Sigmoid colon (tissue), 3 donors: ENCODE measurements at regions not wholly inside any gene's neighbourhood (a gene's known extent, or its start where the extent isn't known, plus 50 kb on each side); places are given as distances from the start of the nearest gene placed in this dataset.

Source experiments
- POLR2A ChIP-seq, 2 donors: fragments of 450-650 bp; IDR thresholded peaks; one replicate each; pipeline ENCODE4 v1.6.1; 2016; ENCODE audit warnings: antibody characterized with exemption in 2 of 2, mild to moderate bottlenecking in 2 of 2, moderate library complexity in 2 of 2
- TF ChIP-seq, protein P1 (sequence below), 4 experiments: fragments of 450-650 bp in 3 of 4; fragments of 200-600 bp in 1 of 4; IDR thresholded peaks; one replicate each; pipeline ENCODE4 v1.5.1; 2016 to 2019; ENCODE audit warnings: antibody characterized with exemption in 4 of 4, mild to moderate bottlenecking in 3 of 4, moderate library complexity in 2 of 4

DNA sequence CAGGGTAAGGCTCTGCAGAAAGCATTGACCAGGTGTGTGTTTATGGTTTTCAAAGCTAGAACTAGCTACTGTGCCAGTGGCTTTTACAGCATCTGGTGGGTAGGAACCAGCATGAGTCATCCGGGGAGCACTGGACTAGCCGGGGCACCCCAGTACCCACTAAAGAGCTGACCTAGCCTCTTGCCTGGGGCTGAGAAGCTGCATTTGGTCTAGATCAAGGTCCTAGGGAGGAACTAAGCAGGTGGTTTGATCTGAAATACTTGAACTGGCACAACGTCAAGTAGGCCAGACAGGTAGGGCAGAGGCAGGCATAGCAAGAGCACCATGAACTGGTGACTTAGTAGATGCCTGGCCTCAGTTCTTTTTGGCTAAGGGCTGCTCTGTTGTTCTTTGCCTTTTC is 109.8 kb upstream of the PTPRK start:
- TF ChIP-seq, protein P1, sequence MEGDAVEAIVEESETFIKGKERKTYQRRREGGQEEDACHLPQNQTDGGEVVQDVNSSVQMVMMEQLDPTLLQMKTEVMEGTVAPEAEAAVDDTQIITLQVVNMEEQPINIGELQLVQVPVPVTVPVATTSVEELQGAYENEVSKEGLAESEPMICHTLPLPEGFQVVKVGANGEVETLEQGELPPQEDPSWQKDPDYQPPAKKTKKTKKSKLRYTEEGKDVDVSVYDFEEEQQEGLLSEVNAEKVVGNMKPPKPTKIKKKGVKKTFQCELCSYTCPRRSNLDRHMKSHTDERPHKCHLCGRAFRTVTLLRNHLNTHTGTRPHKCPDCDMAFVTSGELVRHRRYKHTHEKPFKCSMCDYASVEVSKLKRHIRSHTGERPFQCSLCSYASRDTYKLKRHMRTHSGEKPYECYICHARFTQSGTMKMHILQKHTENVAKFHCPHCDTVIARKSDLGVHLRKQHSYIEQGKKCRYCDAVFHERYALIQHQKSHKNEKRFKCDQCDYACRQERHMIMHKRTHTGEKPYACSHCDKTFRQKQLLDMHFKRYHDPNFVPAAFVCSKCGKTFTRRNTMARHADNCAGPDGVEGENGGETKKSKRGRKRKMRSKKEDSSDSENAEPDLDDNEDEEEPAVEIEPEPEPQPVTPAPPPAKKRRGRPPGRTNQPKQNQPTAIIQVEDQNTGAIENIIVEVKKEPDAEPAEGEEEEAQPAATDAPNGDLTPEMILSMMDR (IDR thresholded peaks at IDR 0.05) = no peak
- no peak for TF ChIP-seq POLR2A (IDR thresholded peaks at IDR 0.05)
